DMS53 treated with DMSO at 0.1 percent for 48 hours (cell line): ENCODE measurements at regions not wholly inside any gene's neighbourhood (a gene's known extent, or its start where the extent isn't known, plus 50 kb on each side); places are given as distances from the start of the nearest gene placed in this dataset.

Source experiments
- DNase-seq: peaks from one replicate; lab custom pipeline; 2025; ENCODE audit not compliant: unreplicated experiment; lab: John Stamatoyannopoulos, UW

DNA sequence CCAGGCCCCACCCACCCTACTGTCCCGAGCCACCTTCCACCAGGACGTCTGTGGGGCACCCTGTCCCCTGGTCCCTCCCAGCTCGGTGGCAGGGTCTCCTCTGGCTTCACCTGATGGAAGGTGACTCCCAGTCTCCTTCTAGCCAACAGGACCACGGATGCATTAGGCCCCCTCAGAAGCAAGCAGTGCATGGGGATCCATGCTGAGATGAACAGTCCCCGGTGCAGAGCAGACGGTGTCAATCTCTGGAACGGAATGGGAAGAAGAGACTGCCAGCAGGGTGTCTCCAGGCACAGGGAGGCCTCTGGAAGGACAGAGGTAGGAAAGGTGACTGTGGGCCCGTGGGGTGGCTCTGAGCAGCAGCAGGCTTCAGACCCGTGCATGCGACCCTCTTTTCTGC is 65.2 kb upstream of the FZD7 start:
- no peak for DNase-seq

DNA sequence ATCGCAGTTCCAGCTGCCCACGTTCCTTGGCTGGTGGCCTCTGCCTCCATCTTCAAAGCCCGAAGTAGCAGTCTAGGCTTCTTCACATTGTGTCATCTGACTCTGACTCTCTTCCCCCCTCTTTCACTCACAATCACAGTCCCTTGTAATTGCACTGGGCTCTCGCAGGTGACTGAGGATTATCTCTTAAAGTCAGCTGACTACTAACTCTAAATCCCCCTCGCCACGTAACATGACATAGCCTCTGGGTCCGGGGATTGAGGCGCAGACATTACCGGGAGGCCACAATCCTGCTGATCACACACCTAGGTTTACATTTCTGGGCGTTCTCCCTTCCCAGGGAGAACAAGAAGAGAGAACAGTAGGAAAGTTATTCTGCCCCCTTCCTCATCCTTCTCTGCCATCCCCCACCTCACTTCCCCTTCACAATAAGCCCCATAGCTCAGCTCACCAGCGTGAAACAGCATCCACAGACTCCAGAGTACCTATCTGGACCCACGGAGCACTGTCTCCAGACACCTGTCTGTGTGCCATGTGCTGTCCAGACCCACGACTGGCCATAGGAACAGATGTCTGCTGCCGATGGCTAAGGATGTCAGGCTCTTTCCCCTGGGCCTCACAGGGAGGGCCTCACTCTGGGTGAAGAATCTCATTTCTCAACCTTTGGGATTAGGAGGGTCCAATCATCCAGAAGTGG is 64.3 kb upstream of the FZD7 start:
- no peak for DNase-seq

GRCh38 chr2:201969938-201970785 is 63.5 kb upstream of the FZD7 start:
- no peak for DNase-seq

DNA sequence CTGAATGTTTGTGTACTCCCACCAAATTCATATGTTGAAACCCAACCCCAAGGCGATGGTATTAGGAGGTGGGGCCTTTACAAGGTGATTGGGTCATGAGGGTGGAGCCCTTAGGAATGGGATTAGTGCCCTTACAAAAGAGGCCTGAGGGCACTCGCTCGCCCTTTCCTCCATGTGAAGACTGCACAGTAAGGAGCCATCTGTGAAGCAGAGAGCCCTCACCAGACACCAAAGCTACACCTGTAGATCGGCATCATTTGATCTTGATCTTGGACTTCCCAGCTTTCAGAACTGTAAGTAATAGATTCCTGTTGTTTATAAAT is 62.9 kb upstream of the FZD7 start:
- no peak for DNase-seq

- DNase-seq = no peak
These were observed 62.0 kb upstream of the FZD7 start for GRCh38 chr2:201971531-201972228.

DNA sequence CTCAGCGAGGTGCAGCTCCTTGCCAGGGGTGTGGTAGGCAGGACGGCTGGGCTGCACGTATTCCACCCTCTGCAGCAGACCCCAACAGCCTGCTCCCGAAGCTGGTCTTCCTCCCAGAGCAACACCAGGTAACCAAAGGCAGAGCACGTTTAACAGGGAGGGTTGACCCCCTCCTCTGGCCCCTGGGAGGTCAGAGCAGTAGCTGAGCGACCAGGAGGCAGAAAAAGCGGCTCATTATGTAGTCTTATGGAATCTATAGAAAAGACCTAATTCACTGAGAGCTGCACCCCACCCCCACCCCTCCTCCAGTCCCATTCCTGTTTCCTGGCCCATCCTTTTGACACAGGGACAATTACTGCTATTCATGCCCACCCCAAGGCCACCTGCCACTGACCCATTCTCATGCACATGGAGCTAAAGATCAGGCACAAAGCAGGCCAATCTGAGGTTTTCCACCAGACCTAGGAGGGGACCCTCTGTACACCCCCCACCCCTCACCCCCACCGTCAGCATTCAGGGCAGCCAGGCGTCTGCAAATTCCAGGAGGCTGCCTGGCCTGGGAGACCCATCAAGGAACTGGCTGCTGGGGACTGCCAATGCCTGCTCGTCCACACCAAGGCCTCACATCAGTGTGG is 60.9 kb upstream of the FZD7 start:
- no peak for DNase-seq

DNA sequence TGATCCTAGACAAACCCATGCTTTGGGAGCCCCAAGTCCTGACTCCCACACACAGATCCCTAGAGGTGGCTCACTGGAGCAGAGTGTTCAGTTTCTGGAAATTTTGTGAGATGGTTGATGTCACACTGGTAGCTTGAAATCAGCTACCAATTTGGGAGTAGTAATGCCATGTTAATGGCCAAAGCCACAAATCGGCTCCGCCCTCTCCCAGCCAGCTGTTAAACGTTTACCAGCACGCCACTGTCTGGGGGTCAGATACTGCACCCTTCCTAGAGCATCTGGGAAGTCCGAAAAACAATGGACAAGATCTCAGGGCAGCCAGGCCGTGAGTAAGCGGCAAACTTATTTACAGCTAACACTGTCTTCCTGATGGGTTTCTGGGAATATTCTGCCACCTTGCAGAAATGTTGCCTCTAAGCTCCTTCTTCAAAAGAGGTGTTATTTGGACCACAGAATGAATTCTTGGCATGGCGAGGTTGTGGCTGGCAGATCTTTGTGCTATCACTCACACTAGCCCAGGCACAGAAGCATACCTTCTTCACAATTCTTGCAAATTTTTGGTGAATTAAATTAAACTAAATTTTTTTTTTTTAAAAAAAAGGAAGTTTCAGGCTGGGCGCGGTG is 60.2 kb upstream of the FZD7 start:
- DNase-seq = no peak

DNA sequence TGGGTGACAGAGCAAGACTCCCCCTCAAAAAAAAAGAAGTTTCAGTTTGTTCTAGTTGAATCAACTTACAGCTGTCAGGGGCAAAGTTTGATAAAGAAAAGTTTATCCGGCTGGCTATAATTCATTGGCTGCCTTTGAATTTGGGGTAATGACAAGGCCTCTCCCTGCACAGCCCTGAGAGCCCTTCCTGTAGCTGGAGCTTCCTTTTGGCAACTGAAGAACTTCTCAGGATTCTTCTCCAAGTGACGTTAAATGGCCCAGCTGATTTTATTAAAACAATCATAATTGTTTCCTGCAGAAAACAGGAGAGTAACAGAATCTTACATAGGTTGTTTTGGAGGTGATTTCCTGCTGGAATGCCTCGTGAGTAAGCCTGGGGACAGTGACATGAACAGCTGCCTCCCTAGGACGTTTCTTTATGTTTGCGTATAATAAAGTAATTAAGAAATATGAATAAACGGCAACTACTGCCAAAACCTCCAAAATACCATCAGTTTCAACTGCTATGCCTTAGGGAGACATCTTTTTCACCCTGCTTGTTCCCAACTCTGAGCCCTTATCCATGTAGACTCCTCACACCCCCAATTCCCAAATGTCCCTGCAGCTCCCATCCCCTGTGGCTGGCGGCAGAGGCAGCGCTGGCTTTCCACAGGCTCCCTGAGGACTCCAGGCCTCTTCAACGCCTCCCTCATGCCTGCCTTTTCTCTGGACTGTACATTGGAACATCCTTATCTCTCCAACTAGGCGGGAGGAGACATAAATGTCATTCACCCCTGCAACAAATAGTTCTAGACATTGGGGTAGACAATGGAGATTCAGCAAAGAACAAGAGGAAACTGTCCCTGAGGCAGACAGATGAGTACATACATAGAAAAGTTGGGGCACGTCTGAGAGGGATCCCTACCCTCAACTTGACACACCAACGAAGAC is 59.2 kb upstream of the FZD7 start:
- DNase-seq = no peak

- DNase-seq = no peak
These were observed 58.2 kb upstream of the FZD7 start for GRCh38 chr2:201975434-201975833.

- DNase-seq = no peak
These were observed 57.6 kb upstream of the FZD7 start for GRCh38 chr2:201975964-201976612.

DNA sequence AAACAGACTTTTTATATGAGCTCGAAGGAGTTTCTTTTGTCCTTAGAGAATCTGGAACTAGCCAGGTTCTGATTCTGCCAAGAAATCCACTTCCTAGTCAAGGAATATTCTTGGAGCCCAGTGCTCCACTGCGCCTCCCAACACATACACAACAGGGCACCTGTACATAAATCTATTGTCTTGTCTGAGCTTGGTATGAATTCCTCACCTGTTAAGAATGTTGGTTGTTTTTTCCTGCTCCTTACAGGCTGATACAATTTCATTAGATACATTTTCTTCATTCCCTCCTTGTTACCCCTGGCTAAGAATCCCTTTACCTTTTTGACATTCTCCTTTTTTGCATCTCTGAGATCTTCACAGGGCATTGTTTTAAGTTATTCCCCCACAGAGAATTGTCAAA is 56.0 kb upstream of the FZD7 start:
- DNase-seq = no peak

- DNase-seq = no peak
These were observed 55.3 kb upstream of the FZD7 start for GRCh38 chr2:201978333-201978732.

DNA sequence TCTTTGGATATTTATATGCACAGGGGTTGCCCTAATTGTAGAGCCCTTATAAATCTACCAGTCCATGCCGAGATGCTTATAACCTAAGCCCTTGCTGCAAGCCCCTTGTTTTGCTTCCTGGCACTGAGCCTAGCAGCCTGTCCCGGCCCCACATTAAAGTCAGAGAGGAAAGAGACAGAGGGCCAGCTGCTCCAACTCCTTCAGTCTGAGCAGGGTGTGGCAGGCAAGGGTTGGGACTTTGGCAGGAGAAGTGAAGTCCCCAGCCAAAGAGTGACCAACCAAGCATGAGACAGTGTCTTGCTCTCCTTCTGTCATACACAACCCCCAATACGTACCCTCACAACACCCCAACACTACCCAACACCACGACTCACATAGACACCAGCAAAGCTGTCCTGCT is 54.7 kb upstream of the FZD7 start:
- DNase-seq = no peak

DNA sequence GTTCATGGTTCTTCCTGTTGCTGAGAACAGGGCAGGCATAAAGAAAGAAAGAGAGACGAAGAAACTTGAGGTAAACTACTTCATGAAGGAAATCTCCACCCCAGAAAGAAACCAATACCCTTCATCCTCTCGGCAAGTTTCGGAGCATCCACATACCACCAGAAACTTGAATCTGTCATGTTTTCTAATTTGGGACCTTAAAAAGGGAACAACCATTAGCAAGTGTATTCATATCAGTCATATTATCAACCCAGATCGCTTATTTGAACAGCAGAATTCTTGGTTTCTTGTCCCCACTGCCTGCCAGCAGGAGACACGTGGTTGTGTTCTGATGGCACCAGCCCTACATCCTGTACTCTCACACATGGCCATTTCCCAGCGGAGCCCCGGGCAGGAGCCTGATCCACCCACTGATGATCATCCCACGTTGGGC is 53.2 kb upstream of the FZD7 start:
- DNase-seq = no peak

DNA sequence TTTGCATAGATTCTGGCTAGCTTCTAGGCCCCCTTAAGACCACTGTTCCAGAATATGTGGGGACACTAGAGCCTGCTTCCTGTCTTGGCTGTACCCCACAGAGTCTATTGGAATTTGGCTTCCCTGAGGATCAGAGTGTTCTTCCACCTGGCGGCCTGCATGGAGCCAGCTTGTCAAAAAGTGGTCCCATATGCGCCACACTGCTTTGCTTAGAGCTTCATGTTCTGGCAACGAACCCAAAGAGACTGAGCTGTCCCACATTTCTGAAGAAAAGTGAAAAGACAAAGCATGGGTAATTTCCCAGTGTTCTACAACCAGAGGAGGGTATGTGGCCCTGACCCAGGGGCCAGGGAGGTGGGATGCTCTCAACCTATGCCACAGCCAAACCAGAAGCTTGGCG is 52.7 kb upstream of the FZD7 start:
- no peak for DNase-seq

DNA sequence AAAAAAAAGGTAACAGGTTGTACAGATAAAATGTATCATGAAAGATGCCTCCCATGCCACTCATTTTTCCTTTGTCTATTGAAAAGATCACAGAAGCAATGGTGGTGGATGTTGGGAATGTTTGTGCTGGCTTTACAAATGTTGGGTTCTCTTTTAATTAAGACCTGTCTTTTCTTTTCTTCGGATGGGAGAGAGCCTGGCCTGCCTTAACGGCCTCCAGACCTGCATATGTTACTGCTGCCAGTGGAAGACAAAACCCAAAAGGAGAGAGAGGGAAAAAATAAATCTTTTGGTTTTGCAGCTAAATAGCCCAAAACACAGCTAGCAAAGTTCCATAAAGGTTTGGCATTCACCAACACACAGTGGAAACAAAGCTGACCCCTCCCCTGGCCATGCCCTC is 50.5 kb upstream of the FZD7 start:
- DNase-seq = no peak

DNA sequence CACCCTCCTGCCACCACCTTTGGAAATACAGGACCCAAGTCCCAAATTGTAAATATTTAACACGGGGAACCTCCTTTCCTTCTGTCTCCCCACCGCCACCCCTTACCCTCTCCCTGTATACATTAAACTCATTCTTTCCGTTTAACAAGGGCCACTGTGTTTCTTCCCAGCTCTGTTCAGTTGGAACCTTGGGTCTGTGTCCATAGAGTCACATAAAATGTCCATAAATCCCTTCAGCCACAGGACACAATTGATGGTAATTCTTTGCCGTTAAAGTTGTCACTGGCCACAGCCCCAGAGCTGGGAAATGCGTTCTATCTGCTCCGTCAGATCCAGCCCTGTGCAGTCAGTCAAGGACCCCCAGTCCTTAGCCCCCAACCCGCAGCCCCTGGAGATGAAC is 49.9 kb upstream of the FZD7 start:
- no peak for DNase-seq
